SK-N-MC (cell line): ENCODE measurements at regions not wholly inside any gene's neighbourhood (a gene's known extent, or its start where the extent isn't known, plus 50 kb on each side); places are given as distances from the start of the nearest gene placed in this dataset.

Experiments used
- EZH2 ChIP-seq: fragments of 200-600 bp; sonication (generic); IDR thresholded peaks from one replicate; pipeline ENCODE4 v1.6.1; 2017; ENCODE audit warnings: antibody characterized with exemption
- POLR2AphosphoS5 ChIP-seq: IDR thresholded peaks from 2 replicates; pipeline ENCODE4 v1.6.1; 2012; ENCODE audit warnings: mild to moderate bottlenecking, low read depth, low read length, borderline replicate concordance

DNA sequence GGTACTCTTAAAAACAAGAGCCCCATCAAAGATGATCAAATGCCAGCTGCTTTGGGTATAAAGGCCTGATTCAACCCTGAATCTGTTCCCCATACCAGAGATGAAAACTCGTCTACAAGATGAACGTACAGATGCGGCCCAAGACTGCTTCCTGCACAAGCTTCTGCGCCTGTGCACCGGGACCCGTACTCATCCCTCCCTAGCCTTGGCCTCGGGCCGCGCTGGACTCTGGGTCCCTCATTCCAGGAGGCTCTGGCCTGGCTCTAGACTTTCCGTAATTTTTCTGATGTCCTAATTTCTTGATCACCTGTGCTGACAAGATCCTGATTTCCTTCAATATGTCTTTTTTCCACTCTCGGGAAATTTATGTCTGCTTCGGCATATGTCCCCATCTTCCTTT lies 612.3 kb downstream of the BNC2 start:
- TF ChIP-seq POLR2AphosphoS5 = no peak
- no peak for TF ChIP-seq EZH2
